ENCODE measurements at regions not wholly inside any gene's neighbourhood (a gene's known extent, or its start where the extent isn't known, plus 50 kb on each side); places are given as distances from the start of the nearest gene placed in this dataset.
A peak's percentile ranks its signal among the peaks of the same experiment; 100 is the strongest.

DNA sequence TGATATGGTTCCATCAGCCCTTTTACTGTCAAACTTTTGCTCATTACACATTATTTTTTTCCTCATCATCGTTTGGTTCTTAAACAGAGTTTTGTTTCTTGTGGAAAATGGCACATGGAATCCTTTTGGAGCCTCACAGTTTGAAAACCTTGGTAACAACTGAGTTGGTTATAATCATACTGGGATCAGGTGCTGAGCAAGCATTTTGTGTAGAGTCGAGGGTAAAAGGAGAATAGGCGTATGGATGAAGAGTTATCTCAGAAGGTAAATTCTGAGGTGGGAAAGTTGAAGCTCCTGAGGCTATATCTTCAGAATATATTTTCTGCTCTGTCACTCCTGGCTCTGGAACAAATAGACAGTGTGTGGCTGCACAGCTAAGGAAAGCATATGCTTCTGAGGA lies 274.0 kb upstream of the DSEL start:
- no peak for DNase-seq (ENCODE audit: low read depth)
- H3K4me3 ChIP-seq (ENCODE audit: low read length) = no peak overlapping the region
- TF ChIP-seq, protein P1, sequence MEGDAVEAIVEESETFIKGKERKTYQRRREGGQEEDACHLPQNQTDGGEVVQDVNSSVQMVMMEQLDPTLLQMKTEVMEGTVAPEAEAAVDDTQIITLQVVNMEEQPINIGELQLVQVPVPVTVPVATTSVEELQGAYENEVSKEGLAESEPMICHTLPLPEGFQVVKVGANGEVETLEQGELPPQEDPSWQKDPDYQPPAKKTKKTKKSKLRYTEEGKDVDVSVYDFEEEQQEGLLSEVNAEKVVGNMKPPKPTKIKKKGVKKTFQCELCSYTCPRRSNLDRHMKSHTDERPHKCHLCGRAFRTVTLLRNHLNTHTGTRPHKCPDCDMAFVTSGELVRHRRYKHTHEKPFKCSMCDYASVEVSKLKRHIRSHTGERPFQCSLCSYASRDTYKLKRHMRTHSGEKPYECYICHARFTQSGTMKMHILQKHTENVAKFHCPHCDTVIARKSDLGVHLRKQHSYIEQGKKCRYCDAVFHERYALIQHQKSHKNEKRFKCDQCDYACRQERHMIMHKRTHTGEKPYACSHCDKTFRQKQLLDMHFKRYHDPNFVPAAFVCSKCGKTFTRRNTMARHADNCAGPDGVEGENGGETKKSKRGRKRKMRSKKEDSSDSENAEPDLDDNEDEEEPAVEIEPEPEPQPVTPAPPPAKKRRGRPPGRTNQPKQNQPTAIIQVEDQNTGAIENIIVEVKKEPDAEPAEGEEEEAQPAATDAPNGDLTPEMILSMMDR (conservative IDR thresholded peaks at IDR 0.05; ENCODE audit: low read depth, low read length) = no peak

DNA sequence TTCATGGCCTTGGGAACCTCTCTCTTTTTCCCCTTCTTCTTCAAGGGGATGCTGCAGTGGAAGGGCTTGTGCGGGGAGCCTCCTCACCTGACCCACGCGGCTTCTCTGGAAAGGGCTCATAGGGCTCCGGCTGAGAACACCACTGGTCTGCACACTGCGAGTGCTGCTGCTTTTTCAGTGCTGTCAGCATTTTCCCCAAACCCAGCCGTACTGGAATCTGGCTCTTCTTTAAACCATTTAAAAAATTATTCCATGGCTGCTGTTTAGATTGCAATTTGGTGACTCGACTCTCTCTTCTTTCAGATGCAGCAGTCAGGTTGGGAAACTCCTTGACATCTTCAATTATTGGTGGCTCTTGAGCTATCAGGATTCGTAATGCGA lies 272.6 kb upstream of the DSEL start:
- TF ChIP-seq, protein P1 (conservative IDR thresholded peaks at IDR 0.05; ENCODE audit: low read depth, low read length) = no peak
- DNase-seq (ENCODE audit: low read depth) = no peak
- no peak overlapping the region for H3K4me3 ChIP-seq (ENCODE audit: low read length)

DNA sequence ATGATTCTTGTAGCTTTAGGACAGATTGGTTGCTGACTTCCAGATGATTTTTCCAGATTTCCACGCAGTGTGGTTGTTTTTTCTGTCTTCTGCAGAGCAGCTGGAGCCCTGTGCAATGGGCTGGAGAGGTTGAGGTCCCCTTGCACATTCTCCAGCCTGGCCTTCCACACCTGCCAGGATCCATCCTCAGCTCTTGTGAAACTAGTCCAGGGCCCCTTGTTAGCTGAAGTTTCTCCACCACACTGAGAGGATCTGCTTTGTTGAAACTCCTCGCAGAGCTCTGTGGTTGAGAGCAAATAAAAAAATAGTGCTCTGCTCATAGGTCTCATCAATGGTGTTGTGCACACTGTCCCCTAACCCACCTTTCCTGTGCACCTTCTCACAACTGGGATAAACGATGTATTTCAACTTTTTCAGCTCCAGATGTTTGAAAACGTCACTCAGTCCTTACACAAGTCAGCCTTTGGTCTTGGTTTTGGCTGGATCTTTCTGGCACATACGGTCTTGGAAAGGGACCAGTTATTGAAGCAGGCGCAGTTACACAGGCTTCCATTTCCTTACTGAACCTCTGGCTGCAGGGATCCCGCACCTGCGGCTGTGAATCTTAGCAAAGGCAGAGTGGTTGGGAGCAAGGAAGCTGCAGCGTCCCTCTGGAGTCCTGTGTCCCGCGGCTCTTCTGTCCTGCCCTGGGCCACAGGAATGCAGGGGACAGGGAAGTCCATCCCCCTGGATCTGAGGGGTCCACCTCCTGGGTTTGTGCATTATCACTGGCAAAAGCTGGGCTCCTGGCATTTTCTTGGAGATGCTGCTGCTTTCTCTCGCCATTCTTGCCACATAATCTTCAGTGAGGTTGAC lies 272.0 kb upstream of the DSEL start:
- H3K4me3 ChIP-seq (ENCODE audit: low read length) = no peak overlapping the region
- no peak for DNase-seq (ENCODE audit: low read depth)
- TF ChIP-seq, protein P1 (conservative IDR thresholded peaks at IDR 0.05; ENCODE audit: low read depth, low read length) = no peak

DNA sequence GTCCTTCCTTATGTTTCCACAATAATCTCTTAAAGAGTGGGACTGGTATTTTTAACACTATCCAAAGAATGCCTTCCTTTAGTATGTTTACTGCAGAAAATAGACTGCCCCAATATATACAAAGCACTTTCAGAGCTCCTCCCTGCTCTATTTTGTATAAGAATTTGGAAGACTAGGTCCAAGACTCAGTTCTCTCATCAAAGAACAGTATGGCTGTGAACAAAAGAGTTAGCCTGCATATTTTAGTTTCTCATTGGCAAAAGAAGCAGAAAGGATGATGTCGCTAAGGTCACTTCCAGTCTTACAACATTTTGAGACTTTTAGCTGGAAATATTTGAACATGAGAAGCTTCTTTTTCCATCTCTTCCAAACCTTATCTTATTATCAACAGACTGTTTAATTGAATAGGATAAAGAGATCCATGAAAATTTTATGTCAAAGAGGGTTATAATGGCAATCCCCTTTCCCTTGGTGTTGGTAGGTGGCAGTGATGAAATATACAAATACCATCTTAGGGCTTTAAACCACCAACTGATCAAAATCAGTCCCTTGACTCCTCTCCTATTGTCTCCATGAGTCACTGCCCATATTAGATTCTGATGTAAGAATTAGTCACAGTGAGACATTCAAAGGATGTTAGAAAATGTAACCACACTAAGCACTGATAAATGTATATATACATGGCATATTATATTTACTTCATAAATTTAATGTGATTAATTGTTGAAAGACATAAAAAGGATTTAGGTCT lies 266.9 kb upstream of the DSEL start:
- peak; percentile 33 for DNase-seq (ENCODE audit: low read depth)
- no peak overlapping the region for H3K4me3 ChIP-seq (ENCODE audit: low read length)
- TF ChIP-seq, protein P1 (conservative IDR thresholded peaks at IDR 0.05; ENCODE audit: low read depth, low read length) = no peak

GRCh38 chr18:67778016-67778415 lies 261.5 kb upstream of the DSEL start:
- DNase-seq (ENCODE audit: low read depth) = no peak
- no peak overlapping the region for H3K4me3 ChIP-seq (ENCODE audit: low read length)
- TF ChIP-seq, protein P1 (conservative IDR thresholded peaks at IDR 0.05; ENCODE audit: low read depth, low read length) = no peak

DNA sequence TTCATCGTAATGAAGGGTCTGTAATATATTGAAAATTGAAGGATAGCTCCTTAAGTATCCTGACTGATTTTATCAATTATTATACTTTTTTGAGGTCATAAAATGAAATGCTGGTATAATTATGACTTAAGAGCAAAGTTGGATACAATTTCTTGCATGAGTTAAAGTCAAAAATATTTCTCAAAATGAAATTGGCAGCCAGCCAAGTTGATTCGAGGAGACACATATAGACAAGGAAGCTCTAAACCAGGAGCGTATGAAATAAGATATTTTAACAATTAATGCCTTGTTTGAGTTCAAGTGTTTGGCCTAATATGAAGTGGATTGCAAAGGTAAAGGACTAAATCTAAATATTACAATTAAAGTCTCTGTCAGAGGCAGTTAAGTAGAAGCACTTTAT lies 260.4 kb upstream of the DSEL start:
- no peak overlapping the region for H3K4me3 ChIP-seq (ENCODE audit: low read length)
- DNase-seq (ENCODE audit: low read depth) = no peak
- TF ChIP-seq, protein P1 (conservative IDR thresholded peaks at IDR 0.05; ENCODE audit: low read depth, low read length) = no peak

All from retinal pigment epithelial cell (primary cell).